A673 (cell line): ENCODE measurements at regions not wholly inside any gene's neighbourhood (a gene's known extent, or its start where the extent isn't known, plus 50 kb on each side); places are given as distances from the start of the nearest gene placed in this dataset.

Experiments used
- BruUV-seq: library from RNA; stranded (reverse); fragments of 400-500 nt; replicated peaks from 2 replicates; lab custom pipeline; 2021; lab: Mats Ljungman, UMichigan
- CTCF ChIA-PET: fragments of 300-600 bp; sonication (Branson Sonifier 250); formaldehyde crosslinking; loops from one replicate; lab custom pipeline; 2022; ENCODE audit warnings: antibody characterized with exemption; lab: Charles Lee
- POLR2A ChIA-PET: fragments of 300-600 bp; sonication (Branson Sonifier 250); formaldehyde crosslinking; loops from one replicate; lab custom pipeline; 2022; ENCODE audit warnings: antibody characterized with exemption; ENCODE audit not compliant: low non-redundant PET; lab: Charles Lee
- DNase-seq: peaks from one replicate; pipeline ENCODE4 v3.0.0-alpha.2; 2015; ENCODE audit warnings: low spot score
- H3K27ac ChIP-seq: fragments of 200-600 bp; sonication (generic); 2 replicates; pipeline ENCODE4 v1.5.1; 2016; ENCODE audit warnings: mixed run types, low read depth, mild to moderate bottlenecking, mixed read lengths, antibody characterized with exemption, low read length; ENCODE audit not compliant: poor library complexity, severe bottlenecking
- H3K27me3 ChIP-seq: fragments of 200-600 bp; sonication (generic); replicated peaks from 2 replicates; pipeline ENCODE4 v1.6.1; 2017; ENCODE audit warnings: mixed run types, low read depth, mild to moderate bottlenecking, mixed read lengths, antibody characterized with exemption, low read length; ENCODE audit not compliant: insufficient read depth, poor library complexity
- H3K36me3 ChIP-seq: fragments of 200-600 bp; sonication (generic); 2 replicates; pipeline ENCODE4 v1.6.1; 2016; ENCODE audit warnings: mixed run types, mild to moderate bottlenecking, mixed read lengths, antibody characterized with exemption, low read length; ENCODE audit not compliant: insufficient read depth, poor library complexity, severe bottlenecking
- H3K4me1 ChIP-seq: fragments of 200-600 bp; sonication (generic); 2 replicates; pipeline ENCODE4 v1.6.1; 2017; ENCODE audit warnings: mixed run types, mild to moderate bottlenecking, mixed read lengths, antibody characterized with exemption, low read length; ENCODE audit not compliant: insufficient read depth, poor library complexity, severe bottlenecking
- H3K4me3 ChIP-seq: fragments of 200-600 bp; sonication (generic); 2 replicates; pipeline ENCODE4 v1.5.1; 2016; ENCODE audit warnings: low read depth, mixed run types, mild to moderate bottlenecking, mixed read lengths, low read length; ENCODE audit not compliant: poor library complexity, severe bottlenecking
- H3K9me3 ChIP-seq: fragments of 200-600 bp; sonication (generic); 2 replicates; pipeline ENCODE4 v1.6.1; 2016; ENCODE audit warnings: mixed run types, low read depth, mild to moderate bottlenecking, mixed read lengths, antibody characterized with exemption, low read length; ENCODE audit not compliant: poor library complexity, severe bottlenecking
- CTCF ChIP-seq: fragments of 300-800, 200-600 bp; sonication (generic); conservative IDR thresholded peaks from 2 replicates; pipeline ENCODE4 v1.5.1; 2017; ENCODE audit warnings: low read depth, mild to moderate bottlenecking, antibody characterized with exemption, low read length, moderate library complexity, mixed read lengths
- EZH2 ChIP-seq: fragments of 200-600 bp; sonication (generic); IDR thresholded peaks from 2 replicates; pipeline ENCODE4 v1.6.1; 2017; ENCODE audit warnings: borderline replicate concordance, low read depth, mild to moderate bottlenecking, mixed read lengths, antibody characterized with exemption, low read length; ENCODE audit not compliant: poor library complexity, severe bottlenecking
- intact Hi-C: fragments of 100-400 bp; cut with micrococcal nuclease; formaldehyde crosslinking; loops from one replicate; pipeline ENCODE4 v1.10.0; 2022; ENCODE audit not compliant: unreplicated experiment

GRCh38 chr2:126990200-126990599 is 91.5 kb downstream of the TEX51 start:
- Histone ChIP-seq H3K4me3 (no peak overlapping the region), H3K27me3 (peaks cover 15% of the 10 kb centered on the region), H3K36me3 (no peaks in the 10 kb centered on the region), H3K4me1 (no peaks in the 10 kb centered on the region), H3K9me3 (no peaks in the 10 kb centered on the region), H3K27ac (no peak overlapping the region)
- intact Hi-C loops, result no loop called here
- DNase-seq, result no peak
- CTCF ChIA-PET, result no interaction called here
- no peak for TF ChIP-seq EZH2
- TF ChIP-seq CTCF, result no peak
- POLR2A ChIA-PET, result no interaction called here
- no TSS peak for BruUV-seq

- ChIA-PET POLR2A (no interaction called here), CTCF (interaction anchor here (0.6 kb wide), 1 partner anchor 19 kb away, joined by 3 read pairs; no protein-coding TSS in a partner anchor)
- Histone ChIP-seq H3K4me3 (no peak overlapping the region), H3K9me3 (no peaks in the 10 kb centered on the region), H3K4me1 (no peaks in the 10 kb centered on the region), H3K36me3 (no peaks in the 10 kb centered on the region), H3K27me3 (peaks cover 12% of the 10 kb centered on the region), H3K27ac (no peak overlapping the region)
- BruUV-seq, result no TSS peak
- DNase-seq, result no peak
- intact Hi-C loops, result no loop called here
- no peak for TF ChIP-seq EZH2
Observed at GRCh38 chr2:126990605-126991532, 92.2 kb downstream of the TEX51 start.

GRCh38 chr2:126994340-126994777 is 95.7 kb downstream of the TEX51 start:
- POLR2A ChIA-PET, result no interaction called here
- Histone ChIP-seq H3K4me1 (no peaks in the 10 kb centered on the region), H3K4me3 (no peak overlapping the region), H3K27ac (no peak overlapping the region), H3K9me3 (no peaks in the 10 kb centered on the region), H3K27me3 (no peaks in the 10 kb centered on the region), H3K36me3 (no peaks in the 10 kb centered on the region)
- BruUV-seq, result no TSS peak
- intact Hi-C loops, result no loop called here
- CTCF ChIA-PET, result no interaction called here
- DNase-seq, result no peak
- TF ChIP-seq CTCF, result no peak
- TF ChIP-seq EZH2, result no peak
